GM19397 (cell line): ENCODE measurements at regions not wholly inside any gene's neighbourhood (a gene's known extent, or its start where the extent isn't known, plus 50 kb on each side); places are given as distances from the start of the nearest gene placed in this dataset.
"Not testable (repeated sequence)": the region's sequence is repeated elsewhere in the genome, so short reads cannot be mapped to it uniquely, and the experiment has no call there.

ENCODE experiments used
- ATAC-seq: cut with Tn5 transposase; IDR thresholded peaks from one replicate; pipeline ENCODE4 v1.9.1; 2021; ENCODE audit warnings: mild to moderate bottlenecking, moderate library complexity; ENCODE audit not compliant: unreplicated experiment

- ATAC-seq: no peak
These were observed 427.2 kb upstream of the CBLB start for GRCh38 chr3:106296062-106296461.

- peak; percentile 49 for ATAC-seq
These were observed 430.7 kb upstream of the CBLB start for GRCh38 chr3:106299300-106300098.

GRCh38 chr3:106302451-106303221 is 433.8 kb upstream of the CBLB start:
- peak; percentile 93 for ATAC-seq

- no peak for ATAC-seq
These were observed 435.0 kb upstream of the CBLB start for GRCh38 chr3:106303766-106304165.

- no peak for ATAC-seq
These were observed 436.3 kb upstream of the CBLB start for GRCh38 chr3:106305127-106305526.

GRCh38 chr3:106305882-106306435 is 437.1 kb upstream of the CBLB start:
- ATAC-seq: no peak

GRCh38 chr3:106309274-106309673 is 440.5 kb upstream of the CBLB start:
- ATAC-seq: no peak

- not testable (repeated sequence) for ATAC-seq
These were observed 441.0 kb upstream of the CBLB start for GRCh38 chr3:106309798-106310197.

- no peak for ATAC-seq
These were observed 448.6 kb upstream of the CBLB start for GRCh38 chr3:106317141-106318055.

GRCh38 chr3:106321438-106321837 is 452.6 kb upstream of the CBLB start:
- ATAC-seq: not testable (repeated sequence)

GRCh38 chr3:106323586-106323985 is 454.8 kb upstream of the CBLB start:
- ATAC-seq: no peak

- ATAC-seq: no peak
These were observed 458.3 kb upstream of the CBLB start for GRCh38 chr3:106326941-106327695.

GRCh38 chr3:106327696-106328025 is 458.8 kb upstream of the CBLB start:
- no peak for ATAC-seq

- ATAC-seq: no peak
These were observed 459.4 kb upstream of the CBLB start for GRCh38 chr3:106328224-106328623.

GRCh38 chr3:106329521-106329920 is 460.7 kb upstream of the CBLB start:
- no peak for ATAC-seq

- no peak for ATAC-seq
These were observed 462.8 kb upstream of the CBLB start for GRCh38 chr3:106331636-106332035.

GRCh38 chr3:106332129-106332528 is 463.3 kb upstream of the CBLB start:
- no peak for ATAC-seq

- ATAC-seq: no peak
These were observed 464.1 kb upstream of the CBLB start for GRCh38 chr3:106332884-106333283.

GRCh38 chr3:106333911-106334618 is 465.3 kb upstream of the CBLB start:
- ATAC-seq: peak; percentile 75

GRCh38 chr3:106336619-106337018 is 467.8 kb upstream of the CBLB start:
- no peak for ATAC-seq
